ENCODE measurements at regions not wholly inside any gene's neighbourhood (a gene's known extent, or its start where the extent isn't known, plus 50 kb on each side); places are given as distances from the start of the nearest gene placed in this dataset.

DNA sequence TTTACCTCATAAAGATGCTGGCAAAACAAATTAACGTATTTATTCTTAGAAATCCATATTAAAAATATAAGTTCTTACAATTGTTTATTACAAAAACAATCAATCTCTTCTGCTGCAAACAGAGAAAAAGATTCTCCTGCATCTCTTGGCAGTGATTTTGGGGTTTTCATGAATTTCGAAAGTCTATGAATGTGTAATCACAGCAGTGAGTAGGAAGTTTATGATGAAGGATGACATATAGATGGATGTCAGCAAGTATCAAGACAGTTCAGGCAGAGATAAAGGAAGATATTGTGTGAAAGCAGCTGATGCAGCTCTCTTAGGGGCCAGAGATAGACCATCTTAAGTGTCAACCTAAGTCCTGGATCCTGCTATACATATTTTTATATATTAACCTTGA, 196.9 kb upstream of the BANK1 start:
- Histone ChIP-seq H3K9me1 (ENCODE audit: control insufficient read depth, extremely low read depth, insufficient read depth, low read length) (no peaks in the 10 kb centered on the region), H3K4me2 (ENCODE audit: control insufficient read depth, extremely low read depth, insufficient read depth, low read depth, low read length) (no peak overlapping the region), H3K36me3 (ENCODE audit: control insufficient read depth in 2 of 2, extremely low read depth in 1 of 2, insufficient read depth in 2 of 2, low read length in 2 of 2) (no peaks in the 10 kb centered on the region), H3K79me2 (ENCODE audit: control insufficient read depth, insufficient read depth, low read length) (no peaks in the 10 kb centered on the region), H3K9ac (ENCODE audit: control insufficient read depth, extremely low read depth, insufficient read depth, low read length) (no peak overlapping the region), H2AFZ (ENCODE audit: control insufficient read depth, low read length) (no peak overlapping the region), H4K20me1 (ENCODE audit: control insufficient read depth, extremely low read depth, insufficient read depth, low read length) (no peaks in the 10 kb centered on the region), H3K27me3 (ENCODE audit: control insufficient read depth, extremely low read depth, insufficient read depth, low read length) (no peaks in the 10 kb centered on the region), H3K4me3 (ENCODE audit: control insufficient read depth in 2 of 3, extremely low read depth in 1 of 3, insufficient read depth in 2 of 3, low read depth in 1 of 3, low read length in 3 of 3) (no peak overlapping the region), H3K4me1 (ENCODE audit: control insufficient read depth, extremely low read depth, insufficient read depth, low read length) (no peaks in the 10 kb centered on the region), H3K27ac (ENCODE audit: control insufficient read depth, insufficient read depth, low read length) (no peak overlapping the region), H3K9me3 (ENCODE audit: control insufficient read depth, low read depth, low read length) (no peaks in the 10 kb centered on the region)
- FAIRE-seq, result no peak
- dilution Hi-C loops (cut with MboI; ENCODE audit: extremely low pct_ligation_motif_present, low sequenced_read_pairs), result no loop called here
- DNase-seq (ENCODE audit: low read depth, low spot score), result no peak
- TF ChIP-seq, protein P1, sequence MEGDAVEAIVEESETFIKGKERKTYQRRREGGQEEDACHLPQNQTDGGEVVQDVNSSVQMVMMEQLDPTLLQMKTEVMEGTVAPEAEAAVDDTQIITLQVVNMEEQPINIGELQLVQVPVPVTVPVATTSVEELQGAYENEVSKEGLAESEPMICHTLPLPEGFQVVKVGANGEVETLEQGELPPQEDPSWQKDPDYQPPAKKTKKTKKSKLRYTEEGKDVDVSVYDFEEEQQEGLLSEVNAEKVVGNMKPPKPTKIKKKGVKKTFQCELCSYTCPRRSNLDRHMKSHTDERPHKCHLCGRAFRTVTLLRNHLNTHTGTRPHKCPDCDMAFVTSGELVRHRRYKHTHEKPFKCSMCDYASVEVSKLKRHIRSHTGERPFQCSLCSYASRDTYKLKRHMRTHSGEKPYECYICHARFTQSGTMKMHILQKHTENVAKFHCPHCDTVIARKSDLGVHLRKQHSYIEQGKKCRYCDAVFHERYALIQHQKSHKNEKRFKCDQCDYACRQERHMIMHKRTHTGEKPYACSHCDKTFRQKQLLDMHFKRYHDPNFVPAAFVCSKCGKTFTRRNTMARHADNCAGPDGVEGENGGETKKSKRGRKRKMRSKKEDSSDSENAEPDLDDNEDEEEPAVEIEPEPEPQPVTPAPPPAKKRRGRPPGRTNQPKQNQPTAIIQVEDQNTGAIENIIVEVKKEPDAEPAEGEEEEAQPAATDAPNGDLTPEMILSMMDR (optimal IDR thresholded peaks at IDR 0.05 in 1 of 3, IDR thresholded peaks at IDR 0.05 in 1 of 3, conservative IDR thresholded peaks at IDR 0.05 in 1 of 3; ENCODE audit: extremely low read depth in 1 of 3, insufficient read depth in 2 of 3, low read length in 3 of 3), result no peak
- TF ChIP-seq EZH2 (IDR thresholded peaks at IDR 0.05; ENCODE audit: low read length), result no peak

DNA sequence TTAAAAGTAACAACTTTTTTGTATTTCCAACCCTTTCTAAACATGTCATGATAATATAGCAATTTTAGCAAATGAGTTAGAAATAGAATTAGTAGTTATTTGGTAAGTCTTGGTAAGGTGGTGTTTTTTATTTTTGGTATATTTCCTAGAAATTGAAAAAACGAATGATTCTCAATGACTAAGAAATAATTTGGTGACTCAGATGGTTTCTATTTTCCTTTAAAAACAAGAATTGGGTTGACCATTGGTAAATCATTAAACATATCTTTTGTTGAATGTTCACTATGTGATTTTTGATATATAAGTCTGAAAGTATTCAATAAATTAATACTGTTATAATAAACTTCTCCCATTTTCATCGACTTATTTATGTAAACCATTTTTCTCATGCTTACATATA, 206.2 kb upstream of the BANK1 start:
- FAIRE-seq (no peak), DNase-seq (ENCODE audit: low read depth, low spot score) (no peak)
- Histone ChIP-seq H3K79me2 (ENCODE audit: control insufficient read depth, insufficient read depth, low read length) (no peaks in the 10 kb centered on the region), H3K4me1 (ENCODE audit: control insufficient read depth, extremely low read depth, insufficient read depth, low read length) (no peaks in the 10 kb centered on the region), H3K27ac (ENCODE audit: control insufficient read depth, insufficient read depth, low read length) (no peak overlapping the region), H3K9ac (ENCODE audit: control insufficient read depth, extremely low read depth, insufficient read depth, low read length) (no peak overlapping the region), H3K9me1 (ENCODE audit: control insufficient read depth, extremely low read depth, insufficient read depth, low read length) (no peaks in the 10 kb centered on the region), H2AFZ (ENCODE audit: control insufficient read depth, low read length) (no peak overlapping the region), H3K4me2 (ENCODE audit: control insufficient read depth, extremely low read depth, insufficient read depth, low read depth, low read length) (no peak overlapping the region), H3K27me3 (ENCODE audit: control insufficient read depth, extremely low read depth, insufficient read depth, low read length) (no peaks in the 10 kb centered on the region), H3K4me3 (ENCODE audit: control insufficient read depth in 2 of 3, extremely low read depth in 1 of 3, insufficient read depth in 2 of 3, low read depth in 1 of 3, low read length in 3 of 3) (no peak overlapping the region), H3K36me3 (ENCODE audit: control insufficient read depth in 2 of 2, extremely low read depth in 1 of 2, insufficient read depth in 2 of 2, low read length in 2 of 2) (no peaks in the 10 kb centered on the region), H3K9me3 (ENCODE audit: control insufficient read depth, low read depth, low read length) (no peaks in the 10 kb centered on the region), H4K20me1 (ENCODE audit: control insufficient read depth, extremely low read depth, insufficient read depth, low read length) (no peaks in the 10 kb centered on the region)
- dilution Hi-C loops (cut with MboI; ENCODE audit: extremely low pct_ligation_motif_present, low sequenced_read_pairs), result no loop called here
- TF ChIP-seq, protein P1 (optimal IDR thresholded peaks at IDR 0.05 in 1 of 3, IDR thresholded peaks at IDR 0.05 in 1 of 3, conservative IDR thresholded peaks at IDR 0.05 in 1 of 3; ENCODE audit: extremely low read depth in 1 of 3, insufficient read depth in 2 of 3, low read length in 3 of 3), result no peak
- TF ChIP-seq EZH2 (IDR thresholded peaks at IDR 0.05; ENCODE audit: low read length), result no peak
